Neural progenitor cell (in vitro differentiated cells): ENCODE measurements at regions not wholly inside any gene's neighbourhood (a gene's known extent, or its start where the extent isn't known, plus 50 kb on each side); places are given as distances from the start of the nearest gene placed in this dataset.
A peak's percentile ranks its signal among the peaks of the same experiment; 100 is the strongest.

ENCODE experiments used
- DNase-seq: peaks from one replicate; pipeline ENCODE4 v3.0.0-alpha.2; 2016; ENCODE audit warnings: low spot score
- H2AFZ ChIP-seq: fragments of 200-600 bp; sonication (generic); replicated peaks from 2 replicates; pipeline ENCODE4 v1.6.1; 2016; ENCODE audit warnings: antibody characterized with exemption
- H3F3A ChIP-seq: fragments of 200-600 bp; sonication (generic); 2 replicates; pipeline ENCODE4 v1.6.1; 2016; ENCODE audit warnings: antibody characterized with exemption, low read depth
- H3K27ac ChIP-seq: fragments of 200-600 bp; sonication (generic); 2 replicates; pipeline ENCODE4 v1.5.1; 2016; ENCODE audit warnings: mild to moderate bottlenecking
- H3K27me3 ChIP-seq: fragments of 200-600 bp; sonication (generic); 2 replicates; pipeline ENCODE4 v1.6.1; 2016; ENCODE audit warnings: mild to moderate bottlenecking, moderate library complexity
- H3K36me3 ChIP-seq: fragments of 200-600 bp; sonication (generic); 2 replicates; pipeline ENCODE4 v1.5.1; 2016
- H3K4me1 ChIP-seq: fragments of 200-600 bp; sonication (generic); 2 replicates; pipeline ENCODE4 v1.6.1; 2016; ENCODE audit warnings: mixed run types
- H3K4me2 ChIP-seq: fragments of 200-600 bp; sonication (generic); 2 replicates; pipeline ENCODE4 v1.6.1; 2016
- H3K4me3 ChIP-seq: fragments of 200-600 bp; sonication (generic); 2 replicates; pipeline ENCODE4 v1.5.1; 2016
- H3K79me2 ChIP-seq: fragments of 200-600 bp; sonication (generic); 2 replicates; pipeline ENCODE4 v1.6.1; 2016; ENCODE audit warnings: low read depth
- H3K9ac ChIP-seq: fragments of 200-600 bp; sonication (generic); 2 replicates; pipeline ENCODE4 v1.6.1; 2016
- H3K9me3 ChIP-seq: fragments of 200-600 bp; sonication (generic); 2 replicates; pipeline ENCODE4 v1.5.1; 2016; ENCODE audit warnings: low read depth
- H4K20me1 ChIP-seq: fragments of 200-600 bp; sonication (generic); 2 replicates; pipeline ENCODE4 v1.6.1; 2016; ENCODE audit warnings: low read depth
- H3K27ac Mint-ChIP-seq: 3 replicates; pipeline ENCODE4 v1.8.0; 2021; ENCODE audit warnings: mixed read lengths
- H3K27me3 Mint-ChIP-seq: 2 replicates; pipeline ENCODE4 v1.8.0; 2022; ENCODE audit warnings: low read depth, mild to moderate bottlenecking, inconsistent platforms, moderate library complexity, mixed read lengths; ENCODE audit not compliant: insufficient read depth
- H3K36me3 Mint-ChIP-seq: 3 replicates; pipeline ENCODE4 v1.8.0; 2021; ENCODE audit warnings: mixed read lengths
- H3K4me1 Mint-ChIP-seq: 3 replicates; pipeline ENCODE4 v1.8.0; 2021; ENCODE audit warnings: mixed read lengths
- H3K4me3 Mint-ChIP-seq: 3 replicates; pipeline ENCODE4 v1.8.0; 2021; ENCODE audit warnings: mild to moderate bottlenecking, moderate library complexity, mixed read lengths
- H3K9me3 Mint-ChIP-seq: 3 replicates; pipeline ENCODE4 v1.8.0; 2020; ENCODE audit warnings: mixed read lengths
- CTCF ChIP-seq: fragments of 200-600 bp; sonication (generic); IDR thresholded peaks from 2 replicates; pipeline ENCODE4 v1.5.1; 2017; ENCODE audit warnings: antibody characterized with exemption, mild to moderate bottlenecking
- EZH2 ChIP-seq: fragments of 200-600 bp; sonication (generic); IDR thresholded peaks from 2 replicates; pipeline ENCODE4 v1.6.1; 2017; ENCODE audit warnings: antibody characterized with exemption, mild to moderate bottlenecking, moderate library complexity
- EZH2phosphoT487 ChIP-seq: fragments of 200-600 bp; sonication (generic); IDR thresholded peaks from 2 replicates; pipeline ENCODE4 v1.6.1; 2017; ENCODE audit warnings: antibody characterized with exemption

GRCh38 chr2:125364192-125364983 is 1291.6 kb upstream of the GYPC start:
- Histone ChIP-seq H3K4me3 (no peak overlapping the region), H4K20me1 (no peaks in the 10 kb centered on the region), H3K4me2 (no peak overlapping the region), H3K9me3 (peaks cover 4% of the 10 kb centered on the region), H3F3A (no peaks in the 10 kb centered on the region), H3K36me3 (no peaks in the 10 kb centered on the region), H3K4me1 (no peaks in the 10 kb centered on the region), H2AFZ (no peak overlapping the region), H3K27me3 (no peaks in the 10 kb centered on the region), H3K79me2 (no peaks in the 10 kb centered on the region), H3K27ac (no peak overlapping the region), H3K9ac (no peak overlapping the region)
- no peaks in the 10 kb centered on the region for H3K4me1 Mint-ChIP-seq
- no peak overlapping the region for H3K4me3 Mint-ChIP-seq
- no peak overlapping the region for H3K27ac Mint-ChIP-seq
- TF ChIP-seq CTCF (peak; percentile 10), EZH2phosphoT487 (no peak)
- no peak for DNase-seq
- H3K9me3 Mint-ChIP-seq = no peaks in the 10 kb centered on the region
- peaks cover 2% of the 10 kb centered on the region for H3K27me3 Mint-ChIP-seq
- H3K36me3 Mint-ChIP-seq = no peaks in the 10 kb centered on the region

- H3K36me3 Mint-ChIP-seq = no peaks in the 10 kb centered on the region
- no peak overlapping the region for H2AFZ ChIP-seq
- no peak for DNase-seq
- H4K20me1 ChIP-seq = no peaks in the 10 kb centered on the region
- H3K4me2 ChIP-seq = no peak overlapping the region
- H3K4me1 ChIP-seq = no peaks in the 10 kb centered on the region
- H3K9me3 ChIP-seq = peaks cover 4% of the 10 kb centered on the region
- peaks cover 2% of the 10 kb centered on the region for H3K27me3 Mint-ChIP-seq
- H3K4me1 Mint-ChIP-seq = no peaks in the 10 kb centered on the region
- H3K36me3 ChIP-seq = no peaks in the 10 kb centered on the region
- no peaks in the 10 kb centered on the region for H3K27me3 ChIP-seq
- no peak for TF ChIP-seq EZH2phosphoT487
- H3K4me3 Mint-ChIP-seq = no peak overlapping the region
- no peaks in the 10 kb centered on the region for H3K9me3 Mint-ChIP-seq
- no peaks in the 10 kb centered on the region for H3F3A ChIP-seq
- no peak overlapping the region for H3K4me3 ChIP-seq
- no peak overlapping the region for H3K9ac ChIP-seq
- no peak overlapping the region for H3K27ac ChIP-seq
- H3K27ac Mint-ChIP-seq = no peak overlapping the region
- no peaks in the 10 kb centered on the region for H3K79me2 ChIP-seq
Measured at GRCh38 chr2:125364984-125365265, 1291.0 kb upstream of the GYPC start.

GRCh38 chr2:125371867-125372266 is 1284.1 kb upstream of the GYPC start:
- H3K79me2 ChIP-seq = no peaks in the 10 kb centered on the region
- Mint-ChIP-seq H3K4me3 (no peak overlapping the region), H3K36me3 (no peaks in the 10 kb centered on the region), H3K9me3 (peaks cover 3% of the 10 kb centered on the region), H3K4me1 (no peaks in the 10 kb centered on the region), H3K27me3 (peaks cover 2% of the 10 kb centered on the region), H3K27ac (no peak overlapping the region)
- TF ChIP-seq EZH2 (no peak), EZH2phosphoT487 (no peak), CTCF (no peak)
- no peaks in the 10 kb centered on the region for H3K27me3 ChIP-seq
- no peak overlapping the region for H3K9ac ChIP-seq
- H3K27ac ChIP-seq = no peak overlapping the region
- H2AFZ ChIP-seq = no peak overlapping the region
- H3K4me3 ChIP-seq = no peak overlapping the region
- DNase-seq = no peak
- no peaks in the 10 kb centered on the region for H3K36me3 ChIP-seq
- H3F3A ChIP-seq = no peaks in the 10 kb centered on the region
- no peaks in the 10 kb centered on the region for H4K20me1 ChIP-seq
- no peak overlapping the region for H3K4me2 ChIP-seq
- no peaks in the 10 kb centered on the region for H3K4me1 ChIP-seq
- H3K9me3 ChIP-seq = no peaks in the 10 kb centered on the region

- Histone ChIP-seq H3K4me3 (no peak overlapping the region), H4K20me1 (no peaks in the 10 kb centered on the region), H3K9me3 (no peaks in the 10 kb centered on the region), H3K4me1 (no peaks in the 10 kb centered on the region), H3K9ac (no peak overlapping the region), H3K27me3 (no peaks in the 10 kb centered on the region), H3K27ac (no peak overlapping the region), H3K4me2 (no peak overlapping the region), H2AFZ (no peak overlapping the region), H3K79me2 (no peaks in the 10 kb centered on the region), H3K36me3 (no peaks in the 10 kb centered on the region), H3F3A (no peaks in the 10 kb centered on the region)
- no peak overlapping the region for H3K4me3 Mint-ChIP-seq
- H3K4me1 Mint-ChIP-seq = no peaks in the 10 kb centered on the region
- DNase-seq = no peak
- H3K9me3 Mint-ChIP-seq = peaks cover 3% of the 10 kb centered on the region
- H3K27ac Mint-ChIP-seq = no peak overlapping the region
- no peak for TF ChIP-seq EZH2phosphoT487
- no peak for TF ChIP-seq CTCF
- TF ChIP-seq EZH2 = no peak
- no peaks in the 10 kb centered on the region for H3K36me3 Mint-ChIP-seq
- peaks cover 2% of the 10 kb centered on the region for H3K27me3 Mint-ChIP-seq
Measured at GRCh38 chr2:125373293-125373692, 1282.7 kb upstream of the GYPC start.
